ENCODE measurements at regions not wholly inside any gene's neighbourhood (a gene's known extent, or its start where the extent isn't known, plus 50 kb on each side); places are given as distances from the start of the nearest gene placed in this dataset.

- H3K36me3 ChIP-seq: no peaks in the 10 kb centered on the region
- no peak overlapping the region for H3K27ac ChIP-seq (replicated peaks in 1 of 4)
- DNase-seq (ENCODE audit: extremely low spot score): peak; percentile 89
- intact Hi-C loops (cut with DNase I): no loop called here
- TF ChIP-seq POLR2AphosphoS5 (IDR thresholded peaks at IDR 0.05) (no peak), EP300 (IDR thresholded peaks at IDR 0.05) (no peak), POLR2A (IDR thresholded peaks at IDR 0.05; ENCODE audit: low read depth) (no peak), CTCF (IDR thresholded peaks at IDR 0.05) (no peak)
- H3K27me3 ChIP-seq: peaks cover 0 to 5% (median 0%) of the 10 kb centered on the region in 4 donors
- no peak overlapping the region for H3K4me3 ChIP-seq
- no peaks in the 10 kb centered on the region for H3K4me1 ChIP-seq
- WGBS: 92% methylated on average over 15 of the region's 15 CpGs
- peaks cover 0 to 2% (median 0%) of the 10 kb centered on the region in 4 donors for H3K9me3 ChIP-seq
Measured at GRCh38 chr16:73730481-73731090, 566.0 kb upstream of the PSMD7 start.

GRCh38 chr16:73725156-73725555 lies 571.5 kb upstream of the PSMD7 start:
- WGBS: 53% methylated on average over 3 of the region's 3 CpGs
- Histone ChIP-seq H3K27ac (replicated peaks in 1 of 4) (no peak overlapping the region), H3K27me3 (peaks cover 0 to 5% (median 0%) of the 10 kb centered on the region in 4 donors), H3K9me3 (no peaks in the 10 kb centered on the region), H3K4me1 (peaks cover 0 to 5% (median 0%) of the 10 kb centered on the region in 4 donors), H3K4me3 (no peak overlapping the region), H3K36me3 (no peaks in the 10 kb centered on the region)
- intact Hi-C loops (cut with DNase I): no loop called here
- DNase-seq (ENCODE audit: extremely low spot score): peak; percentile 55
- TF ChIP-seq POLR2AphosphoS5 (IDR thresholded peaks at IDR 0.05): no peak
- TF ChIP-seq CTCF (IDR thresholded peaks at IDR 0.05): no peak
- TF ChIP-seq POLR2A (IDR thresholded peaks at IDR 0.05; ENCODE audit: low read depth): no peak
- TF ChIP-seq EP300 (IDR thresholded peaks at IDR 0.05): no peak

GRCh38 chr16:73724503-73724902 lies 572.1 kb upstream of the PSMD7 start:
- 42% methylated on average over 2 of the region's 2 CpGs for WGBS
- Histone ChIP-seq H3K36me3 (no peaks in the 10 kb centered on the region), H3K4me1 (peaks cover 0 to 5% (median 0%) of the 10 kb centered on the region in 4 donors), H3K9me3 (no peaks in the 10 kb centered on the region), H3K27ac (replicated peaks in 1 of 4) (no peak overlapping the region), H3K4me3 (no peak overlapping the region), H3K27me3 (peaks cover 0 to 5% (median 0%) of the 10 kb centered on the region in 4 donors)
- intact Hi-C loops (cut with DNase I): no loop called here
- no peak for TF ChIP-seq EP300 (IDR thresholded peaks at IDR 0.05)
- peak; percentile 79 for DNase-seq (ENCODE audit: extremely low spot score)

GRCh38 chr16:73717266-73717974 lies 579.2 kb upstream of the PSMD7 start:
- intact Hi-C loops (cut with DNase I): no loop called here

More at GRCh38 chr16:73717266-73717974, 579.2 kb upstream of the PSMD7 start:
- Histone ChIP-seq H3K4me1 (peaks cover 0 to 16% (median 15%) of the 10 kb centered on the region in 4 donors), H3K27ac (replicated peaks in 1 of 4) (no peak overlapping the region), H3K36me3 (no peaks in the 10 kb centered on the region), H3K9me3 (no peaks in the 10 kb centered on the region), H3K27me3 (no peaks in the 10 kb centered on the region), H3K4me3 (no peak overlapping the region)
- WGBS: 92% methylated on average over 11 of the region's 11 CpGs
- peak; percentile 66 for DNase-seq (ENCODE audit: extremely low spot score)
- TF ChIP-seq EP300 (IDR thresholded peaks at IDR 0.05) (no peak), POLR2A (IDR thresholded peaks at IDR 0.05; ENCODE audit: low read depth) (no peak), POLR2AphosphoS5 (IDR thresholded peaks at IDR 0.05) (no peak), CTCF (IDR thresholded peaks at IDR 0.05) (no peak)
